HG03175 (cell line): ENCODE measurements at regions not wholly inside any gene's neighbourhood (a gene's known extent, or its start where the extent isn't known, plus 50 kb on each side); places are given as distances from the start of the nearest gene placed in this dataset.

Source experiments
- ATAC-seq: cut with Tn5 transposase; IDR thresholded peaks from one replicate; pipeline ENCODE4 v1.9.1; 2021; ENCODE audit warnings: mild to moderate bottlenecking, moderate library complexity; ENCODE audit not compliant: unreplicated experiment

- no peak for ATAC-seq
These were observed 313.5 kb downstream of the CAAP1 start for GRCh38 chr9:26579056-26579455.

GRCh38 chr9:26574898-26575440 lies 317.6 kb downstream of the CAAP1 start:
- no peak for ATAC-seq

- no peak for ATAC-seq
These were observed 318.3 kb downstream of the CAAP1 start for GRCh38 chr9:26574256-26574655.

- ATAC-seq = no peak
These were observed 324.6 kb downstream of the CAAP1 start for GRCh38 chr9:26567976-26568375.

- ATAC-seq = no peak
These were observed 326.5 kb downstream of the CAAP1 start for GRCh38 chr9:26566141-26566540.

- ATAC-seq = no peak
These were observed 327.5 kb downstream of the CAAP1 start for GRCh38 chr9:26565118-26565517.

GRCh38 chr9:26562338-26562737 lies 330.3 kb downstream of the CAAP1 start:
- ATAC-seq = no peak

GRCh38 chr9:26561928-26562327 lies 330.7 kb downstream of the CAAP1 start:
- ATAC-seq = no peak

- no peak for ATAC-seq
These were observed 333.1 kb downstream of the CAAP1 start for GRCh38 chr9:26559506-26559905.

- ATAC-seq = no peak
These were observed 340.6 kb downstream of the CAAP1 start for GRCh38 chr9:26551971-26552370.

GRCh38 chr9:26551451-26551850 lies 341.2 kb downstream of the CAAP1 start:
- no peak for ATAC-seq

GRCh38 chr9:26548781-26549290 lies 343.8 kb downstream of the CAAP1 start:
- no peak for ATAC-seq

- no peak for ATAC-seq
These were observed 352.6 kb downstream of the CAAP1 start for GRCh38 chr9:26539867-26540493.

GRCh38 chr9:26537211-26537610 lies 355.4 kb downstream of the CAAP1 start:
- ATAC-seq = no peak

GRCh38 chr9:26535151-26535550 lies 357.5 kb downstream of the CAAP1 start:
- ATAC-seq = no peak

GRCh38 chr9:26530841-26531240 lies 361.8 kb downstream of the CAAP1 start:
- ATAC-seq = no peak

GRCh38 chr9:26527931-26528330 lies 364.7 kb downstream of the CAAP1 start:
- ATAC-seq = no peak

GRCh38 chr9:26524267-26524666 lies 368.3 kb downstream of the CAAP1 start:
- no peak for ATAC-seq

GRCh38 chr9:26523577-26523976 lies 369.0 kb downstream of the CAAP1 start:
- ATAC-seq = no peak

- no peak for ATAC-seq
These were observed 372.5 kb downstream of the CAAP1 start for GRCh38 chr9:26520141-26520540.

GRCh38 chr9:26516773-26517343 lies 375.7 kb downstream of the CAAP1 start:
- no peak for ATAC-seq

GRCh38 chr9:26513730-26514129 lies 378.9 kb downstream of the CAAP1 start:
- no peak for ATAC-seq
